SW480 (cell line): ENCODE measurements at regions not wholly inside any gene's neighbourhood (a gene's known extent, or its start where the extent isn't known, plus 50 kb on each side); places are given as distances from the start of the nearest gene placed in this dataset.
A peak's percentile ranks its signal among the peaks of the same experiment; 100 is the strongest.

Experiments used
- DNase-seq: peaks from one replicate; pipeline ENCODE4 v3.0.0-alpha.2; 2016; ENCODE audit warnings: low spot score

- DNase-seq = no peak
Observed at GRCh38 chr1:58890609-58891008, 106.8 kb upstream of the JUN start.

- DNase-seq = no peak
Observed at GRCh38 chr1:58891347-58891746, 107.5 kb upstream of the JUN start.

GRCh38 chr1:58893257-58893869, 109.5 kb upstream of the JUN start:
- DNase-seq = no peak

GRCh38 chr1:58895082-58895481, 111.2 kb upstream of the JUN start:
- no peak for DNase-seq

- no peak for DNase-seq
Observed at GRCh38 chr1:58895559-58896145, 111.8 kb upstream of the JUN start.

- DNase-seq = peak; percentile 32
Observed at GRCh38 chr1:58896246-58897183, 112.7 kb upstream of the JUN start.

- DNase-seq = no peak
Observed at GRCh38 chr1:58898739-58899586, 115.1 kb upstream of the JUN start.

GRCh38 chr1:58899587-58900271, 115.9 kb upstream of the JUN start:
- no peak for DNase-seq

- no peak for DNase-seq
Observed at GRCh38 chr1:58900396-58900795, 116.5 kb upstream of the JUN start.

GRCh38 chr1:58901008-58901407, 117.2 kb upstream of the JUN start:
- DNase-seq = no peak

- DNase-seq = peak; percentile 16
Observed at GRCh38 chr1:58902830-58903513, 119.1 kb upstream of the JUN start.

- DNase-seq = peak; percentile 82
Observed at GRCh38 chr1:58903514-58904298, 119.9 kb upstream of the JUN start.

- DNase-seq = no peak
Observed at GRCh38 chr1:58904299-58905125, 120.7 kb upstream of the JUN start.

- no peak for DNase-seq
Observed at GRCh38 chr1:58905126-58905490, 121.3 kb upstream of the JUN start.

- DNase-seq = no peak
Observed at GRCh38 chr1:58905628-58906221, 121.9 kb upstream of the JUN start.

GRCh38 chr1:58907398-58907797, 123.6 kb upstream of the JUN start:
- DNase-seq = no peak

- no peak for DNase-seq
Observed at GRCh38 chr1:58908561-58909560, 125.0 kb upstream of the JUN start.
